Right lobe of liver (tissue), 4 donors: ENCODE measurements at regions not wholly inside any gene's neighbourhood (a gene's known extent, or its start where the extent isn't known, plus 50 kb on each side); places are given as distances from the start of the nearest gene placed in this dataset.

ENCODE experiments used
- POLR2A ChIP-seq: fragments of 450-650 bp; IDR thresholded peaks from one replicate; pipeline ENCODE4 v1.6.1; 2017; ENCODE audit warnings: antibody characterized with exemption, mild to moderate bottlenecking
- TF ChIP-seq, protein P1 (sequence below), 4 donors: fragments of 200-600 bp in 3 of 4; fragments of 450-650 bp in 1 of 4; IDR thresholded peaks; one replicate each; pipeline versions ENCODE4 v1.5.1 to v1.8.0; 2016 to 2022; ENCODE audit warnings: antibody characterized with exemption in 4 of 4, mild to moderate bottlenecking in 2 of 4
- donor health status: DM: no; HTN: no; CAD: no.
- donor health status: DM: no; HTN: no; CAD: no.
- donor health status: DM: no; HTN: yes; CAD: no.

DNA sequence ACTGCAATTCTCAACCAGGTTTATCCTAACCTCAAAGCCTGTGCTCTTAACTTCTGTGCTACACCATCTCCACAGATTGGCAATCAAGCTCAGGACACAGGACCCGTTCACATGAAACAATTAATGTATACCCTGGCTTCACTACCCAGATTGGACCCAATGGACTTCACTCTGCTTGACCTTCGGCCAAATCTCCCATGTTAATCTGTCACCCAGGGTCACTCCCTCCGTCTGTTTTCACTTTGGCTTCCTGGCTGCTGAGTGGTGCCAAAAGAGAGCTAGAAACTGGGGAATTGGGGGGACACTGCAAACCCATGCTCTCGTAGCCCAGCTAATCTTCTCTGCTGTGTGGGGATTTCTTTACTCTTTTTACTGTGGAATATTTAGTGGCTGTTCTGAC lies 216.1 kb upstream of the ZC3H12C start:
- TF ChIP-seq, protein P1, sequence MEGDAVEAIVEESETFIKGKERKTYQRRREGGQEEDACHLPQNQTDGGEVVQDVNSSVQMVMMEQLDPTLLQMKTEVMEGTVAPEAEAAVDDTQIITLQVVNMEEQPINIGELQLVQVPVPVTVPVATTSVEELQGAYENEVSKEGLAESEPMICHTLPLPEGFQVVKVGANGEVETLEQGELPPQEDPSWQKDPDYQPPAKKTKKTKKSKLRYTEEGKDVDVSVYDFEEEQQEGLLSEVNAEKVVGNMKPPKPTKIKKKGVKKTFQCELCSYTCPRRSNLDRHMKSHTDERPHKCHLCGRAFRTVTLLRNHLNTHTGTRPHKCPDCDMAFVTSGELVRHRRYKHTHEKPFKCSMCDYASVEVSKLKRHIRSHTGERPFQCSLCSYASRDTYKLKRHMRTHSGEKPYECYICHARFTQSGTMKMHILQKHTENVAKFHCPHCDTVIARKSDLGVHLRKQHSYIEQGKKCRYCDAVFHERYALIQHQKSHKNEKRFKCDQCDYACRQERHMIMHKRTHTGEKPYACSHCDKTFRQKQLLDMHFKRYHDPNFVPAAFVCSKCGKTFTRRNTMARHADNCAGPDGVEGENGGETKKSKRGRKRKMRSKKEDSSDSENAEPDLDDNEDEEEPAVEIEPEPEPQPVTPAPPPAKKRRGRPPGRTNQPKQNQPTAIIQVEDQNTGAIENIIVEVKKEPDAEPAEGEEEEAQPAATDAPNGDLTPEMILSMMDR (IDR thresholded peaks at IDR 0.05), result no peak
- TF ChIP-seq POLR2A, result no peak
